ENCODE measurements at regions not wholly inside any gene's neighbourhood (a gene's known extent, or its start where the extent isn't known, plus 50 kb on each side); places are given as distances from the start of the nearest gene placed in this dataset.

DNA sequence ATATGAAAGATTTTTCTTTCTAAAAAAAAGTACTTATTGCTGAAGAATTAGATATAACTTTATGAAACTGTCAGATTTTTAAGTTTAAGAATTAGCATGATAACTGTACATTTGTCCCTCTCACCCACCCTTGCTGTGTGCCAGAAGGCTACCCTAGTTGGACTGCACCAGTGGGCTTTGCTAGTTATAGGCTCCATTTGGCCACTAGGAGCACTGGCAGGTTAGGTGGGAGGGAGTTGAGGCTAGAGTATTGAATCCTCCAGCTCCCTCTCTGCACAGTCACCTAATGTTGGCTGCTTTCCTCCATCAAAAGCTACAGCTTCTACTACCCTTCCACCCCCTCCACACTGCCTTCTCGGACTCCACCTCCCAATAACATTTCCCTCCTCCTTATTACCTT lies 84.2 kb downstream of the TASL start:
- TF ChIP-seq, protein P1, sequence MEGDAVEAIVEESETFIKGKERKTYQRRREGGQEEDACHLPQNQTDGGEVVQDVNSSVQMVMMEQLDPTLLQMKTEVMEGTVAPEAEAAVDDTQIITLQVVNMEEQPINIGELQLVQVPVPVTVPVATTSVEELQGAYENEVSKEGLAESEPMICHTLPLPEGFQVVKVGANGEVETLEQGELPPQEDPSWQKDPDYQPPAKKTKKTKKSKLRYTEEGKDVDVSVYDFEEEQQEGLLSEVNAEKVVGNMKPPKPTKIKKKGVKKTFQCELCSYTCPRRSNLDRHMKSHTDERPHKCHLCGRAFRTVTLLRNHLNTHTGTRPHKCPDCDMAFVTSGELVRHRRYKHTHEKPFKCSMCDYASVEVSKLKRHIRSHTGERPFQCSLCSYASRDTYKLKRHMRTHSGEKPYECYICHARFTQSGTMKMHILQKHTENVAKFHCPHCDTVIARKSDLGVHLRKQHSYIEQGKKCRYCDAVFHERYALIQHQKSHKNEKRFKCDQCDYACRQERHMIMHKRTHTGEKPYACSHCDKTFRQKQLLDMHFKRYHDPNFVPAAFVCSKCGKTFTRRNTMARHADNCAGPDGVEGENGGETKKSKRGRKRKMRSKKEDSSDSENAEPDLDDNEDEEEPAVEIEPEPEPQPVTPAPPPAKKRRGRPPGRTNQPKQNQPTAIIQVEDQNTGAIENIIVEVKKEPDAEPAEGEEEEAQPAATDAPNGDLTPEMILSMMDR (conservative IDR thresholded peaks at IDR 0.05; ENCODE audit: low read depth, low read length): no peak
- TF ChIP-seq EZH2 (IDR thresholded peaks at IDR 0.05; ENCODE audit: borderline replicate concordance, low read depth, low read length, poor library complexity, severe bottlenecking): no peak
